Cardiac muscle cell (in vitro differentiated cells and primary cell): ENCODE measurements at regions not wholly inside any gene's neighbourhood (a gene's known extent, or its start where the extent isn't known, plus 50 kb on each side); places are given as distances from the start of the nearest gene placed in this dataset.
A peak's percentile ranks its signal among the peaks of the same experiment; 100 is the strongest.

Experiments
- DNase-seq, 2 donors: peaks; one replicate each; pipeline versions ENCODE4 v3.0.0 to v3.0.0-alpha.2; 2010 to 2017; ENCODE audit warnings: low read depth in 1 of 2, low spot score in 1 of 2
- H3K27ac ChIP-seq: fragments of 200-600 bp; sonication (generic); 2 replicates; pipeline ENCODE4 v1.5.1; 2016
- H3K27me3 ChIP-seq: fragments of 200-600 bp; sonication (generic); 2 replicates; pipeline ENCODE4 v1.6.0; 2016; ENCODE audit warnings: control low read depth
- H3K36me3 ChIP-seq: fragments of 200-600 bp; sonication (generic); 2 replicates; pipeline ENCODE4 v1.5.1; 2016; ENCODE audit warnings: control low read depth
- H3K4me1 ChIP-seq: fragments of 200-600 bp; sonication (generic); 2 replicates; pipeline ENCODE4 v1.8.1; 2017; ENCODE audit warnings: low read depth, mild to moderate bottlenecking, mixed run types
- H3K4me3 ChIP-seq: fragments of 200-600 bp; sonication (generic); 2 replicates; pipeline ENCODE4 v1.5.1; 2016; ENCODE audit warnings: mild to moderate bottlenecking
- H3K9me3 ChIP-seq: fragments of 200-600 bp; sonication (generic); 2 replicates; pipeline ENCODE4 v1.5.1; 2017; ENCODE audit warnings: low read depth, mild to moderate bottlenecking, control low read depth
- TF ChIP-seq, protein P1 (sequence below): IDR thresholded peaks from 2 replicates; pipeline ENCODE4 v1.5.1; 2012; ENCODE audit warnings: low read depth, mild to moderate bottlenecking, low read length

GRCh38 chr1:209491031-209491430 is 92.5 kb upstream of the CAMK1G start:
- H3K27ac ChIP-seq: no peak overlapping the region

DNA sequence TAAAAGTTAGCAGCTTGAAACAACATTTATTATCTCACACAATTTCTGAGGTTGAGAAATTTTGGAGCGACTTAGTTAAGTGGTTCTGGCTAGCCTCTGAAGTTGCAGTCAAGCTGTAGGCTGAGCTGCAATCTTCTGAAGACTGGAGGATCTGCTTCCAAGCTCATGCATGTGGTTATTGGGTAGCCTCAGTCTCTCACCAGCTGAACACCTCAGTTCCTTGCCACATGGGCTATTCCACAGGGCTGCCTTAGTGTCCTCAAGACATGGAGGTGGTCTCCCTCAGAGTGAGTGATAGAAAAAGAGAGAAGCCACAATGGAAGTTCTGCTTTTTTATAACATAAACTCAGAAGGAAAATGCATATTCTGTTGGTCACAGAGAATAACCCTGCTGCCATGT is 92.0 kb upstream of the CAMK1G start:
- Histone ChIP-seq H3K4me3 (no peak overlapping the region), H3K27ac (no peak overlapping the region), H3K4me1 (no peaks in the 10 kb centered on the region), H3K36me3 (no peaks in the 10 kb centered on the region), H3K9me3 (no peaks in the 10 kb centered on the region), H3K27me3 (no peaks in the 10 kb centered on the region)
- TF ChIP-seq, protein P1, sequence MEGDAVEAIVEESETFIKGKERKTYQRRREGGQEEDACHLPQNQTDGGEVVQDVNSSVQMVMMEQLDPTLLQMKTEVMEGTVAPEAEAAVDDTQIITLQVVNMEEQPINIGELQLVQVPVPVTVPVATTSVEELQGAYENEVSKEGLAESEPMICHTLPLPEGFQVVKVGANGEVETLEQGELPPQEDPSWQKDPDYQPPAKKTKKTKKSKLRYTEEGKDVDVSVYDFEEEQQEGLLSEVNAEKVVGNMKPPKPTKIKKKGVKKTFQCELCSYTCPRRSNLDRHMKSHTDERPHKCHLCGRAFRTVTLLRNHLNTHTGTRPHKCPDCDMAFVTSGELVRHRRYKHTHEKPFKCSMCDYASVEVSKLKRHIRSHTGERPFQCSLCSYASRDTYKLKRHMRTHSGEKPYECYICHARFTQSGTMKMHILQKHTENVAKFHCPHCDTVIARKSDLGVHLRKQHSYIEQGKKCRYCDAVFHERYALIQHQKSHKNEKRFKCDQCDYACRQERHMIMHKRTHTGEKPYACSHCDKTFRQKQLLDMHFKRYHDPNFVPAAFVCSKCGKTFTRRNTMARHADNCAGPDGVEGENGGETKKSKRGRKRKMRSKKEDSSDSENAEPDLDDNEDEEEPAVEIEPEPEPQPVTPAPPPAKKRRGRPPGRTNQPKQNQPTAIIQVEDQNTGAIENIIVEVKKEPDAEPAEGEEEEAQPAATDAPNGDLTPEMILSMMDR: no peak
- no peak for DNase-seq

More at GRCh38 chr1:209491031-209491430, 92.5 kb upstream of the CAMK1G start:
- Histone ChIP-seq H3K36me3 (no peaks in the 10 kb centered on the region), H3K4me3 (no peak overlapping the region), H3K4me1 (no peaks in the 10 kb centered on the region), H3K9me3 (no peaks in the 10 kb centered on the region), H3K27me3 (no peaks in the 10 kb centered on the region)
- DNase-seq: no peak
- TF ChIP-seq, protein P1: no peak

DNA sequence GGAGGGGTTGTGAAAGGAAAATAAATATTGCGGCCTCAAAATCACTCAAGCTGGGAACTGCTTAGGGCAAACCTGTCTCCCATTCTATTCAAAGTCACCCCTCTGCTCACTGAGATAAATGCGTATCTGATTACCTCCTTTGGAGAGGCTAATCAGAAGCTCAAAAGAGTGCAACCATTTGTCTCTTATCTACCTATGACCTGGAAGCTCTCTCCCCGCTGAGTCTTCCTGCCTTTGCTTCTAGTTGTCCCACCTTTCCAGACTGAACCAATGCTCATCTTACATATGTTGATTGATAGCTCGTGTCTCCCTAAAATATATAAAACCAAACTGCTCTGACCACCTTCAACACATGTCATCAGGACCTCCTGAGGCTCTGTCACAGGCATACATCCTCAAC is 91.6 kb upstream of the CAMK1G start:
- Histone ChIP-seq H3K27ac (no peak overlapping the region), H3K4me1 (no peaks in the 10 kb centered on the region), H3K4me3 (no peak overlapping the region), H3K9me3 (no peaks in the 10 kb centered on the region), H3K27me3 (no peaks in the 10 kb centered on the region), H3K36me3 (no peaks in the 10 kb centered on the region)
- TF ChIP-seq, protein P1: no peak
- DNase-seq: no peak

DNA sequence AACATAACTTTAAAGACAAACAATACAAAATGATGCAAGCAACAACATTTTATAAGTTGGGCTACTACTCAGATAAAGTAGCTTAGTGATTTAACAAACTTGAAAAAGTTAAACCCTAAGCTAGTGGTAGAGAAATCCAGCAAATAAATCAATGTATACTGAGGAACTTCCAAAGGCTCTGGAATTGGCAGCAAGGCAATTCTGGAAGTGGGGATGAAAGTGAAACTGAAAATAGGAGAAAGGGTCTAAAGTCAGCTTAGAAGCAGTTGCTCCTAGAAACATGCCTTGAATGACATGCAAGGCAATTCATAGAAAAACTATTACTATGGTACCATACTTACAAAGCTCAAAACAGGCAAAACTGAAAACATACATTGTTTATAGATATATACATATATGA is 90.0 kb upstream of the CAMK1G start:
- peak in 1 of 2 donors; percentile 13 for DNase-seq
- Histone ChIP-seq H3K9me3 (no peaks in the 10 kb centered on the region), H3K4me1 (no peaks in the 10 kb centered on the region), H3K36me3 (no peaks in the 10 kb centered on the region), H3K4me3 (no peak overlapping the region), H3K27me3 (no peaks in the 10 kb centered on the region), H3K27ac (no peak overlapping the region)
- TF ChIP-seq, protein P1: no peak

GRCh38 chr1:209497729-209498128 is 85.8 kb upstream of the CAMK1G start:
- H3K4me3 ChIP-seq: no peak overlapping the region
- no peaks in the 10 kb centered on the region for H3K36me3 ChIP-seq
- H3K27ac ChIP-seq: no peak overlapping the region
- H3K4me1 ChIP-seq: no peaks in the 10 kb centered on the region
- no peaks in the 10 kb centered on the region for H3K9me3 ChIP-seq
- DNase-seq: no peak
- no peaks in the 10 kb centered on the region for H3K27me3 ChIP-seq
- TF ChIP-seq, protein P1: no peak

DNA sequence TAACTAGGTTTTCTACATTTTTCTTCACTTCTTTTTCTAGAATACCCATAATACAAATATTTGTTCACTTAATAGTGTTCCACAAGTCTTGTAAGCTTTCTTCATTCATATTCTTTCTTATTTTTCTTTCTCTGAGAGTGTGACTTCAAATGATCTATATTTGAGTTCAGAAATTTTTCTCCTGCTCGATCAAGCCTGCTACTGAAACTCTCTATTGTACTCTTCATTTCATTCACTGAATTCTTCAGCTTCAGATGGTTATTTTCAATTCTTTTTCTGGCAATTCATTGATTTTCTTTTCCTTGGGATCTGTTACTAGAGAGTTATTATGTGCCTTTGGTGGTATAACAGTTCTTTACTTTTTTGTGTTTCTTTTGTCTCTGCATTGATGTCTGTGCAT is 82.5 kb upstream of the CAMK1G start:
- Histone ChIP-seq H3K4me1 (no peaks in the 10 kb centered on the region), H3K4me3 (no peak overlapping the region), H3K27ac (no peak overlapping the region), H3K27me3 (no peaks in the 10 kb centered on the region), H3K9me3 (no peaks in the 10 kb centered on the region), H3K36me3 (no peaks in the 10 kb centered on the region)
- no peak for DNase-seq
- TF ChIP-seq, protein P1: no peak
